ENCODE measurements at regions not wholly inside any gene's neighbourhood (a gene's known extent, or its start where the extent isn't known, plus 50 kb on each side); places are given as distances from the start of the nearest gene placed in this dataset.

DNA sequence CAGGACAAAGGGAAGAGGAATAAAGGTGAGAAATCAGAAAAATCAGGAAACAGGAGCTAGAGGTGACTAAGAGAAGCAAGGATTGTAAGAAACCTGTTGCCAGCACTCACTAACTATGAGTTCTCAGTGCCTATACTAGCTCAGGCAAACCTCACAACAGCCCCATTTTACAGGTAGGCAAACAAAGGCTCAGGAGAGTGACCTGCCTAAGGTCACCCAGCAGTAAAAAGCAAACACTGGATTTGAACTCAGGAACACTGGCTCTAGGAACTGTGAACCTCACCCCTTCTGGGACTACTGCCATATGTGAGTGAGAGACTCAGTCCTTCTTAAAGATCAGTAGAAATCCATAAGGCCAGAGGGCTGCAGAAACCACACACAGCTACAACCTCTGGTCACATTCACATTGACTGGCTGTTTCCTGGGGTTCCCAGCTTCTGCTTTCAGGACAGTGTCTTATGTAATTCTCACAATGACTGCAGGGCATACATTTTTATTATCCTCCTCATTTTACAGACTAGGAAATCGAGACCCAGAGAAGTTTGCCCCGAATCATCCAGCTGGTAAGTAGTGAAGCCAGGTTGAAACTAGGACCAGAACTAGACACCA, 80.7 kb upstream of the MAFB start:
- peak in 1 of 56 donors; percentile 25 for DNase-seq

GRCh38 chr20:40770564-40771307, 81.7 kb upstream of the MAFB start:
- DNase-seq = peak in 11 of 56 donors; percentile 7 to 42 (median 18)

- no peak for DNase-seq
Observed at GRCh38 chr20:40771308-40771610, 82.2 kb upstream of the MAFB start.

- no peak for DNase-seq
Observed at GRCh38 chr20:40771848-40772511, 82.9 kb upstream of the MAFB start.

GRCh38 chr20:40773376-40773775, 84.3 kb upstream of the MAFB start:
- DNase-seq = no peak

DNA sequence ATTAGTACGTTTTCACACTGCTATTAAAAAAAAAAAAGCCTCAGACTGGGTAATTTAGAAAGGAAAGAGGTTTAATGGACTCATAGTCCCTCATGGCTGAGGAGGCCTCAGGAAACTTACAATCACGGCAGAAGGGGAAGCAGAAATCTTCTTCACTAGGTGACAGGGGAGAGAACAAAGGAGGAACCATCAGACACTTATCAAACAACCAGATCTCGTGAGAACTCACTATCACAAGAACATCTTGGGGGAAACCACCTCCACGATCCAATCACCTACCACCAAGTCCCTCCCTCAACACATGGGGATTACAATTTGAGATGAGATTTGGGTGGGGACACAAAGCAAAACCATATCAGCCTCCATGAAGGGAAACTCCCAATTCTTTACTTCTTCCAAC, 85.2 kb upstream of the MAFB start:
- no peak for DNase-seq

DNA sequence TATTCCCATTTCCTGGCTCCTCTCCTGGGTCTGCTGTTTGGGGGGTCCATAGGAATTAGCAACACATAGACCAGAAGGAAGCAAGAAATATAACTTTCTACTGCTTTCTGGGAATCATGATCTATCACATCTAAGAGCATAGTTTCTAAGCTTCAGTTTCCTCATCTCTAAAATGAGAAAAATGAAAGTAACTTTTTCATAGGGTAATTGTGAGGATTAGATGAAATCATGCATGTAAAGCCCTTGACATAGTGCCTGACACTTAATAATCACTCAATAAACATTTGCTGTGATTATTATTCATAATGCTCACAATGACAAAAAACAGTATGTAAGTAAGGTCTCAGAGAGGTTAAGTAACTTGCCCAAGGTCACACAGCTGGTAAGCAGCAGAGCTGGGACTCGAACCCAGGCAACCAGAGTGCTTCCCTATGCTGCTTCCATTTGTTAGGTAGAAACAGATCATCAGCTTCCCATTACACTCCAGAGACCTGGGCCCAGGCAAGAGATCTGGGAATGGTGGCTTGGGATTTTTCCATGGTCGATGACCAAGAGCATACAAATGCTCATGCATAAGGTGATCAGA, 86.6 kb upstream of the MAFB start:
- no peak for DNase-seq

DNA sequence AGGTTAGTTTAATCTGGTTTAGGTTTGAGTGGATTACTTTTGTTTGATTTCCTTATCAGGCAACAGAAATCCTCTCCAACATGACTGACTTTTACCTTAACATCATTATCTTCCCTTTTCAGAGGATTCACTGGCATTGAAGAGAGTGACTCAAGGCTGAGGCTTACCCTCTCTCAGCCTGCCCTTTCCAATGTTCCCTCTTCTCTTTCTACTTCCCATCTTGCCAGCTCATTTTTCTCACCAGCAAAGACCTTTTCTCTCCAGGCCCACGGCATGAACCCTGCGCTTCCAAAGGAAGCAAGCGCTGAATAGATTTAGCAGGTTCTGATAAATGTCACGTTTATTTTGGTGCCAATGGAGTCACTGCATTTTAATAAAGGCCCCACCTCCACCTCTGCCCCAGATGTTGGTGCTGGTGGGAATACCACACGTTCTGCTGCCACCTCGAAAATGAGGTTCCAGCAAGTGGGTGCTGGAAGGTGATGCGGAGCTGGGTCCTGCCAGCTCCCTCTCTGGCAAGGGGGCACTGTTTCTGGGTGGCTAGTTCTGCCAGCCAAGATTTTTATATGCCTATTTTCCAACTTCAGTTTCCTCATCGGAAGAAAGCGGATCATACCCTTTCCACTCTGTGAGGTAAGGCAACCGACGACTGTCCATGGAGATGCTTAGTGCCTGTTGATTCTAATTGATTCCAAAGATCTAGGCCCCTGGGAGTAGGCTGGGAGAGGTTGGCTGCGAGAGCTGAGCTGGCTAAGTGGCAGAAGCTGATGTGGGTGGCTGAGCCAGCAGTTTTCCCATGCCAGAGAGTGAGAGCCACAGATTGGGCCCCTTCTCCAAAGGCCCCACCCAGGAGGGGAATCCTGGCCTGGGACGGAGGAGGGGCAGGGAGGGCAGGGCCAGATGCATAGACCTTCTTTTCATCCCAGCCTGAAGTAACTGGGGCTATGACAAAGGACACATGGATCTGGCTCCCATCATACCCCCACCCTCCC, 87.7 kb upstream of the MAFB start:
- no peak for DNase-seq

GRCh38 chr20:40777653-40778052, 88.6 kb upstream of the MAFB start:
- DNase-seq = no peak

DNA sequence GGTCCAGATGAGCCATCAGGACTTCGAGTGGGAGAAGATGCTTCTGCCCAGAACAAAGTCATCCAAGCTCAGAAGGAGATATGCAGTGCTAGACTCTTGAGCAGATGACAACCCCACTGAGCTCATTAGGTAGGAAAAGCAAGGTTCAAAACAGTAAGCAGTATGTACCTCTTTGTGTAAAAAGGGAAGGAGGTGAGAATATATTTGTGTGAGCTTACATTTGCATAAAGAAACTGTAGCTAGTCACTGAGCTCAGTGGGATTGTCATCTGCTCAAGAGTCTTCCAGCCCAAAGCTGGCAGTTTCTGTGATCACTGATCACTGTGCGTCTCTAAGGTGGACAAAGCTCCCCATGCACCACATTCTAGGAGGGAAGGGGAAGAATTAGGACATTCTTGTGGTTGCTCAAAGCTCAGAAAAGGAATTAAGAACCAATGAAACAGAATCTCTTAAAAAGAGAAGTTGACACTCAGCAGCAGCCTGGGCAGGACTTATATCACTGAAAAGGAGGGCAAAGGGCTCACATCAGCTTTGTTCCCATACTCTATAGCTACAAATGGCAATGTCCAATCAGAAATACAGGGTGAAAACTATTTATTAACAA, 90.0 kb upstream of the MAFB start:
- DNase-seq = no peak

GRCh38 chr20:40781327-40782042, 92.4 kb upstream of the MAFB start:
- no peak for DNase-seq

DNA sequence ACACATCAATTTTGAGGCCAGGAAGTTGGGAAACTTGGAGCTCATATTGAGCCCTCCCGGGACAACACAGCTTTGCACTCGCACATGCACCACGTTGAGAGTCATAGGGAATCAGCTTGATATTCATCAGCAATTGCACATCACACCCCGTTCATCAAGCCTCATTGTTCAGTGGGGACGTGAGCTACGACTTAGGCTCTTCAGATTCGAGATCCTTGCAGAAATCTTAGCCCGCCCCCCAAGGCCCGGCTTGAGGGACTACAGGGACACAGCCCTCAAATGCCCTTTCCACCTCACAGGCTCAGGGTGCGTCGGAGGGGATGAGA, 93.0 kb upstream of the MAFB start:
- no peak for DNase-seq

DNA sequence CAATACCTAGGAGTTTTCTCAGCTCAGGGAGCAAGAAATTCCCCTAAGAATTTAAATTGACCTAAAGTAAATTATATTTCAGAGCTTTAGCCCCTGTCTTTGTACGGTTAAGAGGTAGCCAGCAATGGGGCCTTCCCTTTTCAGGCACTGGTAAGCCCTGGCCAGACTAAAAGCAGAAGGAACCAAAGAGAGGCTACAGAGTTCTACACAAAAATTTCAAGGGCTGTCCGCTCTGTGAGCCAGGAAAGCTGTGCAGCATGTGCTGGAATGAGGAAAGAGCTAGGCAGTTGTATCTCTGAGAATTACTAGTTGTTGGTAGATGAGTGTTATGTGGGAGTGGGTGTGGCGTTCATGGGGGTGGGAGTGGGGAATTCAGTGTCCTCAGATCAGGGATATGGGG, 96.3 kb upstream of the MAFB start:
- no peak for DNase-seq

GRCh38 chr20:40786336-40786735, 97.3 kb upstream of the MAFB start:
- no peak for DNase-seq

- no peak for DNase-seq
Observed at GRCh38 chr20:40787941-40788340, 98.9 kb upstream of the MAFB start.

- no peak for DNase-seq
Observed at GRCh38 chr20:40797425-40797824, 108.4 kb upstream of the MAFB start.

- DNase-seq = no peak
Observed at GRCh38 chr20:40798066-40798465, 109.0 kb upstream of the MAFB start.

DNA sequence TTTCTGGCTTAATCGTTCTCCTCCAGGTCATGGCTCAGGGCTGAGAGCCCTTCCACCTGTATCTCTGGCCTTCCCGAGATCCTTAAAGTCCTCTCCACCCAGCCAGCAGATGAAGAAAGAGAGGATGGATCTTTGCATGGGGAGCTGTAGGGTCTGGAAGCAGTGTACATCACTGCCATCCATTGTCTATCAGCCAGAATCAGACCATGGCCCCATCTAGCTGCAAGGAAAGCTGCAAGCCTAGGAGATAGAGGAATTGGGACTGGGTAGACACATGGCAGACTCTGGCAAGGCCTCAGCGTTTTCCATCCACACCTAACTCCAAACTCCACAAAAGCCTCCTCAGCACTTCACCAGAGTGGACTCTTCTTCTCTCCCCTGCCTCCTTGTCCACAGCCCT, 113.8 kb upstream of the MAFB start:
- no peak for DNase-seq

DNA sequence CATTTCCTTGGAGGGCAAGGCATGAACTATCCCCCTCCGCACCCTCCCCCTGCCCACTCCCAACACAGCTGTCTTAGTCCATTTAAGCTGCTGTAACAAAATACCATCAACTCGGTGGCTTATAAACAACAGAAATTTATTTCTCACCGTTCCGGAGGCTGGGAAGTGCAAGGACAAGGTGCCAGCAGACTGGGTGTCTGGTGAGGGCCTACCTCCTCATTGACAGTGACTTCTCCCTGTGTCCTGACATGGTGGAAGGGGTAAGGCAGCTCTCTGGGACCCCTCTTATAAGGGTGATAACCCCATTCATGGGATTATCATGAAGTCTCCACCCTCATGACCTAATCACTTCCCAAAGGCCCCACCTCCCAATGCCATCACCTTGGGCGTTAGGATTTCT, 114.3 kb upstream of the MAFB start:
- DNase-seq = no peak

- DNase-seq = no peak
Observed at GRCh38 chr20:40805592-40805991, 116.6 kb upstream of the MAFB start.

Data from amygdala (tissue), 56 donors.